ENCODE measurements at regions not wholly inside any gene's neighbourhood (a gene's known extent, or its start where the extent isn't known, plus 50 kb on each side); places are given as distances from the start of the nearest gene placed in this dataset.

GRCh38 chr4:138800421-138800820, 215.2 kb upstream of the NOCT start:
- no peak for TF ChIP-seq POLR2AphosphoS5 (IDR thresholded peaks at IDR 0.05; ENCODE audit: low read depth, low read length)
- TF ChIP-seq REST (IDR thresholded peaks at IDR 0.05; ENCODE audit: insufficient read depth in 1 of 2, low read depth in 2 of 2, low read length in 2 of 2), result no peak
- TF ChIP-seq TAF1 (IDR thresholded peaks at IDR 0.05; ENCODE audit: borderline replicate concordance, insufficient read depth, low read length), result no peak
- TF ChIP-seq SIN3A (IDR thresholded peaks at IDR 0.05; ENCODE audit: borderline replicate concordance, insufficient read depth, low read length), result no peak
- TF ChIP-seq FOXP2 (optimal IDR thresholded peaks at IDR 0.05; ENCODE audit: borderline replicate concordance, extremely low read depth, extremely low read length, insufficient read depth), result no peak

Data from PFSK-1 (cell line).